RCC 7860 (cell line): ENCODE measurements at regions not wholly inside any gene's neighbourhood (a gene's known extent, or its start where the extent isn't known, plus 50 kb on each side); places are given as distances from the start of the nearest gene placed in this dataset.
"Not testable (repeated sequence)": the region's sequence is repeated elsewhere in the genome, so short reads cannot be mapped to it uniquely, and the experiment has no call there.

ENCODE experiments used
- DNase-seq: peaks from one replicate; pipeline ENCODE4 v3.0.0-alpha.2; 2015; ENCODE audit warnings: low spot score
- FAIRE-seq: peaks from 2 replicates; lab custom pipeline; 2012; peaks lifted over from hg19 to GRCh38; lab: Jason Lieb, UNC

GRCh38 chr9:25102204-25102603 lies 556.5 kb upstream of the IZUMO3 start:
- FAIRE-seq, DNase-seq: not testable (repeated sequence)

- no peak for FAIRE-seq
- no peak for DNase-seq
These were observed 548.8 kb upstream of the IZUMO3 start for GRCh38 chr9:25094518-25094917.

- FAIRE-seq, result no peak
- no peak for DNase-seq
These were observed 532.5 kb upstream of the IZUMO3 start for GRCh38 chr9:25078202-25078601.

- no peak for DNase-seq
- FAIRE-seq, result no peak
These were observed 502.5 kb upstream of the IZUMO3 start for GRCh38 chr9:25048098-25048724.

- DNase-seq, FAIRE-seq: not testable (repeated sequence)
These were observed 499.8 kb upstream of the IZUMO3 start for GRCh38 chr9:25045469-25045868.

GRCh38 chr9:25029743-25030142 lies 484.0 kb upstream of the IZUMO3 start:
- no peak for FAIRE-seq
- no peak for DNase-seq

- FAIRE-seq, result no peak
These were observed 480.0 kb upstream of the IZUMO3 start for GRCh38 chr9:25025686-25026085.

GRCh38 chr9:25025156-25025555 lies 479.5 kb upstream of the IZUMO3 start:
- no peak for FAIRE-seq
- no peak for DNase-seq

More at GRCh38 chr9:25025686-25026085, 480.0 kb upstream of the IZUMO3 start:
- no peak for DNase-seq

GRCh38 chr9:25017779-25018178 lies 472.1 kb upstream of the IZUMO3 start:
- FAIRE-seq, result no peak
- DNase-seq, result no peak

GRCh38 chr9:25010027-25010662 lies 464.4 kb upstream of the IZUMO3 start:
- no peak for FAIRE-seq

GRCh38 chr9:25003686-25004085 lies 458.0 kb upstream of the IZUMO3 start:
- no peak for DNase-seq
- no peak for FAIRE-seq

More at GRCh38 chr9:25010027-25010662, 464.4 kb upstream of the IZUMO3 start:
- DNase-seq, result no peak

GRCh38 chr9:24986331-24986730 lies 440.6 kb upstream of the IZUMO3 start:
- FAIRE-seq (no peak), DNase-seq (no peak)

GRCh38 chr9:24970780-24971179 lies 425.1 kb upstream of the IZUMO3 start:
- not testable (repeated sequence) for DNase-seq, FAIRE-seq

GRCh38 chr9:24961762-24962161 lies 416.1 kb upstream of the IZUMO3 start:
- no peak for DNase-seq
- FAIRE-seq, result no peak

GRCh38 chr9:24953070-24953469 lies 407.4 kb upstream of the IZUMO3 start:
- FAIRE-seq (no peak), DNase-seq (no peak)

GRCh38 chr9:24939109-24939850 lies 393.6 kb upstream of the IZUMO3 start:
- DNase-seq (no peak), FAIRE-seq (no peak)

- FAIRE-seq (no peak), DNase-seq (no peak)
These were observed 390.4 kb upstream of the IZUMO3 start for GRCh38 chr9:24936117-24936516.

- DNase-seq, result no peak
- no peak for FAIRE-seq
These were observed 387.1 kb upstream of the IZUMO3 start for GRCh38 chr9:24932785-24933184.

GRCh38 chr9:24931894-24932293 lies 386.2 kb upstream of the IZUMO3 start:
- FAIRE-seq (no peak), DNase-seq (no peak)

GRCh38 chr9:24912767-24913166 lies 367.1 kb upstream of the IZUMO3 start:
- DNase-seq (no peak), FAIRE-seq (no peak)

- FAIRE-seq (no peak), DNase-seq (no peak)
These were observed 355.6 kb upstream of the IZUMO3 start for GRCh38 chr9:24901319-24901718.

GRCh38 chr9:24900179-24900578 lies 354.5 kb upstream of the IZUMO3 start:
- DNase-seq (no peak), FAIRE-seq (no peak)
